Stimulated activated CD4-positive, alpha-beta T cell treated with anti-CD3 and anti-CD28 coated beads, TNF-alpha, amount 100 ng/mL, for 48 hours (primary cell): ENCODE measurements at regions not wholly inside any gene's neighbourhood (a gene's known extent, or its start where the extent isn't known, plus 50 kb on each side); places are given as distances from the start of the nearest gene placed in this dataset.
"Not testable (repeated sequence)": the region's sequence is repeated elsewhere in the genome, so short reads cannot be mapped to it uniquely, and the experiment has no call there.

Source experiments
- DNase-seq, 3 donors: peaks; one replicate each; pipeline ENCODE4 v3.0.0-alpha.2; 2020; ENCODE audit warnings: low read depth in 3 of 3

GRCh38 chr1:195754874-195755273, 853.4 kb downstream of the KCNT2 start:
- no peak for DNase-seq

GRCh38 chr1:195754303-195754702, 853.9 kb downstream of the KCNT2 start:
- no peak for DNase-seq

GRCh38 chr1:195748969-195749368, 859.3 kb downstream of the KCNT2 start:
- no peak for DNase-seq

GRCh38 chr1:195745189-195746010, 862.8 kb downstream of the KCNT2 start:
- DNase-seq: no peak

- no peak for DNase-seq
Observed at GRCh38 chr1:195744256-195744655, 864.0 kb downstream of the KCNT2 start.

GRCh38 chr1:195740862-195741261, 867.4 kb downstream of the KCNT2 start:
- DNase-seq: no peak

- no peak for DNase-seq
Observed at GRCh38 chr1:195738966-195739650, 869.1 kb downstream of the KCNT2 start.

- no peak for DNase-seq
Observed at GRCh38 chr1:195735140-195735539, 873.1 kb downstream of the KCNT2 start.

- no peak for DNase-seq
Observed at GRCh38 chr1:195733826-195734225, 874.4 kb downstream of the KCNT2 start.

GRCh38 chr1:195733408-195733807, 874.8 kb downstream of the KCNT2 start:
- no peak for DNase-seq

- no peak for DNase-seq
Observed at GRCh38 chr1:195731385-195731784, 876.9 kb downstream of the KCNT2 start.

GRCh38 chr1:195723796-195724194, 884.4 kb downstream of the KCNT2 start:
- no peak for DNase-seq

- DNase-seq: not testable (repeated sequence)
Observed at GRCh38 chr1:195722852-195723795, 885.1 kb downstream of the KCNT2 start.

- DNase-seq: not testable (repeated sequence)
Observed at GRCh38 chr1:195722146-195722545, 886.1 kb downstream of the KCNT2 start.

GRCh38 chr1:195721210-195721971, 886.8 kb downstream of the KCNT2 start:
- no peak for DNase-seq

GRCh38 chr1:195717651-195718050, 890.6 kb downstream of the KCNT2 start:
- no peak for DNase-seq

- no peak for DNase-seq
Observed at GRCh38 chr1:195715652-195716051, 892.6 kb downstream of the KCNT2 start.

- DNase-seq: no peak
Observed at GRCh38 chr1:195714248-195714647, 894.0 kb downstream of the KCNT2 start.

- no peak for DNase-seq
Observed at GRCh38 chr1:195709821-195710220, 898.4 kb downstream of the KCNT2 start.

- no peak for DNase-seq
Observed at GRCh38 chr1:195704028-195704427, 904.2 kb downstream of the KCNT2 start.

GRCh38 chr1:195701149-195701548, 907.1 kb downstream of the KCNT2 start:
- no peak for DNase-seq
